Endothelial cell of umbilical vein (primary cell): ENCODE measurements at regions not wholly inside any gene's neighbourhood (a gene's known extent, or its start where the extent isn't known, plus 50 kb on each side); places are given as distances from the start of the nearest gene placed in this dataset.

Experiments
- CTCF ChIP-seq, 2 donors: IDR thresholded peaks; 1 replicate in 1 of 2; 2 replicates in 1 of 2; pipeline ENCODE4 v1.5.1; 2011; ENCODE audit warnings: low read length in 2 of 2, mild to moderate bottlenecking in 2 of 2, moderate library complexity in 2 of 2, control low read depth in 1 of 2, inconsistent platforms in 1 of 2, low read depth in 1 of 2; ENCODE audit not compliant: insufficient read depth in 1 of 2; ENCODE audit errors: extremely low read depth in 1 of 2
- GATA2 ChIP-seq: IDR thresholded peaks from 2 replicates; pipeline ENCODE4 v1.7.0; 2011; ENCODE audit warnings: low read depth, mild to moderate bottlenecking, moderate library complexity, mixed read lengths, low read length; ENCODE audit not compliant: insufficient read length, insufficient read depth
- POLR2A ChIP-seq: IDR thresholded peaks from 2 replicates; pipeline ENCODE4 v1.6.1; 2012; ENCODE audit warnings: low read depth, mild to moderate bottlenecking, control low read depth, low read length

GRCh38 chr1:80385650-80386049 is 1379.1 kb upstream of the ADGRL4 start:
- TF ChIP-seq CTCF (IDR thresholded peaks at IDR 0.05; ENCODE audit: extremely low read depth in 1 of 2, insufficient read depth in 1 of 2, low read depth in 1 of 2, low read length in 2 of 2), result no peak
- TF ChIP-seq GATA2, result no peak
- no peak for TF ChIP-seq POLR2A
